ENCODE measurements at regions not wholly inside any gene's neighbourhood (a gene's known extent, or its start where the extent isn't known, plus 50 kb on each side); places are given as distances from the start of the nearest gene placed in this dataset.
"Not testable (repeated sequence)": the region's sequence is repeated elsewhere in the genome, so short reads cannot be mapped to it uniquely, and the experiment has no call there.

GRCh38 chr5:174489920-174490597, 234.3 kb upstream of the MSX2 start:
- no peak for DNase-seq (ENCODE audit: low read depth)

DNA sequence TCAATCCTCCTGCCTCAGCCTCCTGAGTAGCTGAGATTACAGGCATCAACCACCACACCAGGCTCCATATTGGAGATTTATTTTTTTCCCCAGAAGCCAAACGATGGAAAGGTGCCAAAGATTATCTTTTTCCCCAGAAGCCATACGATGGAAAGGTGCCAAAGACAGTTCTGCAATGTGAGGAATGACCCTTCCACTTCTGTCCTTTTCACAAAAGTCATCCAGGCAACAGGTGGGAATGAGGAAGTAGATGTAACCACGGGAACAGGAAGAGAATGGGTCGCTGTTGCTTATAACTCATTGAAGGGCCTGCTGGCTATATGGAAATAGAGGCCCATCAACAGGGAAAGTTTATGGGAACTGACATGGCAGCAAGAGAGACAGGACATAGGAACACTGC, 233.7 kb upstream of the MSX2 start:
- DNase-seq (ENCODE audit: low read depth): no peak

GRCh38 chr5:174491265-174491664, 233.1 kb upstream of the MSX2 start:
- DNase-seq (ENCODE audit: low read depth): no peak

DNA sequence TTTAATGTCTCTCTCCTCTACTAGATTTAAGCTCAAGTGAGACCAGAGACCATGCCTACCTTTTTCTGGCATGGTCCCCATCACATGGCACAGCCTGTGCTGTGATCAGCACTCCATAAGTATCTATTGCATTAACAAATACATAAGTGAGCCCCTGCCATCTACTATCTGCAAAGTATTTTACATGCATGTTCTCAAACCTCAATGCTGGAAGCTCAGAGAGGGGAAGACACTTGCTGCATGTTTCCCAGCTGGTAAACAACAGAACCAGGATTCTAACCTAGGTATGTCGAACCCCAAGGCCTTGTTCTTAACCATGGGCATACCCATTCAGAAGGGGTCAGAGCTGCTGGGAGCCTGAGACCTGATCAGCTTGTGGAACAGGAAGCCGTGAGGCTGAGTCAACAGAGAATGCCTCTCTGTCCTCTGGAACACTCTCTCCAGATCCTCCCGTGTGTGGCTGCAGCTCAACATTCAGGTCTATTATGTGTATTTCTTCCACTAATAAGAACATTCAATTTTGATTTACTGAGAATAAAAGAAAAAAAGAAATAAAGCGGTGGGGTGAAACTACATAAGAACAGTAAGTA, 232.5 kb upstream of the MSX2 start:
- no peak for DNase-seq (ENCODE audit: low read depth)

DNA sequence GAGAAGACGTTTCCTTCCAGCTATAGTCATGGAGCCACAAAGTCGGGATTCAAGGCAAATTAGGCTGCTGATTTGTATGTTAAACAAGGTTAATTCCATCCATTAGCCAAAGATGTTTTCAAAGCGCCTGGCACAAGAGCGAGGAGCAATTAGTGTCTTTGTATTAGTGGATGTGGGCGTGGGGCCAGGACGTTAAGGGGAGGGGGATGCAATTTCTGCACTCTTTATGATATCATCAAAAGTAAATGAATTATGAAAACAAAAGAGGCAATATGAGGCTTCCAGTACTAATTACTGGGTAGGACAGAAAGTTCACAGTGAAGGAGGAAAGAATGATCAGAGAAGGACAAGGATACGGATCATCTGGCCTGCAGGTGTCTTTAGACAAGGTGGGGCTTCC, 230.9 kb upstream of the MSX2 start:
- no peak for DNase-seq (ENCODE audit: low read depth)

GRCh38 chr5:174497939-174498338, 226.4 kb upstream of the MSX2 start:
- not testable (repeated sequence) for DNase-seq (ENCODE audit: low read depth)

GRCh38 chr5:174498575-174498974, 225.8 kb upstream of the MSX2 start:
- DNase-seq (ENCODE audit: low read depth): not testable (repeated sequence)

GRCh38 chr5:174500636-174501035, 223.7 kb upstream of the MSX2 start:
- no peak for DNase-seq (ENCODE audit: low read depth)

DNA sequence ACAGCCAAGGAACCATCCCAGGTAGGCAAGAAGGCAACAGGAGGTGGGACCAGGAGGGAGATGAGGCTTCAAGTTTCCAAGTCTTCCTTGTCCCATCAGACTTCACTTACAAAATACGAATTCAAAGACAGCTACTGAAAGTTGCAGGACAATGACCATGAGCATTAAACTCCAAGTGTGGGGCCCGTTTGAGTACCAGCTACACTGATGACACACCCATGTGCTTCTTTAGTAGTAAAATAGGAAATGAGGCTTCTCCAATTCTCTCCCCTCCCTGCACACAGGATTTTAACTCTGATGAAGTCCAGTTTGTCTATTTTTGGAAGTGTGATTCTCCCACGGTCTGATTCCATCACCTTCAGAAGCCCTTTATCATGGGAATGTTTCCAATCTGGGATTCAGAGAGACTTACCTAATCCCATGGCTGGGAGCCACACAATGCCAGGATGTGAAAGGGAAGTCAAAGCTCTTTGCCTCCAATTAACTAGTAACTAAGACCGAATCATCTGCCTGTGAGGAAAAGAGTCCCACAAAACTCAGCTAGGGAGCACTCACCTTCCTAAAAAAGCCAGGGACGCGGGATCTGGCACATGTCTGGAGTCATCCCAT, 222.8 kb upstream of the MSX2 start:
- DNase-seq (ENCODE audit: low read depth): no peak

DNA sequence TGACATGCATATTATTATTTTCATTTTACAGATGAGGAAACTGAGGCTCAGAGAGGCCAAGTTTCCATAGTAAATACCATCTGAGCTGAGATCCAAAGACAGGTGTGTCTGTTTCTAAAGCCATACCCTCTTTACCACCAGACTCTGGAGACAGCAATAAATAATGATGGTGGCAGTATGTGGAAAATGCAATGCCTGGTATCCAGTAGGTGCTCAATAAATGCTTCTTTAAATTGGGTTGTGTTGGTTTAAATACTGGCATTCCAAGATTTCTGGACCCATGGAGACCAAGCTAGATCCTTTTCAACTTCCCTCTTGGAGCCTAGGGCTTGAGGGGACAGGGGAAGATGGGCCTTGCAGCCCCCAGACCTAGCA, 221.3 kb upstream of the MSX2 start:
- no peak for DNase-seq (ENCODE audit: low read depth)

- DNase-seq (ENCODE audit: low read depth): no peak
These were observed 220.7 kb upstream of the MSX2 start for GRCh38 chr5:174503461-174504265.

GRCh38 chr5:174504266-174504726, 220.1 kb upstream of the MSX2 start:
- no peak for DNase-seq (ENCODE audit: low read depth)

DNA sequence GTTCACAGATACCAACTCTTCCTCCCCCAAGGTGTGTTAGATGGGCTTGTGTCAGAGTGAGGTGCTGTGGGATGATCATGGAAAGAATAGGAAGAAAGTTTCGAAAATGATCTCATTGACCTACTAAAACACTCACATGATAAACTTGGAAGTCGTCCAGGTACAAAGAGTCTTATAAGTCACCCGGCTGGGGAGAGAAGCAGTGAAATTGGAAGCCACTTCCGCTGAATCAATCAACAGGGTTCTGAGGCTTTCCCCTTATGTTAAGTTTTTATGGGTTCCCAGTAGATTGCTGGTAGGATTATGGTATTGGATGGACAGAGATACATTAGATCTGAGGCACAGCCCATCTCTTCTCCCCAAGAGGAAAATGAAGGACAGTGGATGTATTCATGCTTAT, 218.8 kb upstream of the MSX2 start:
- DNase-seq (ENCODE audit: low read depth): no peak

DNA sequence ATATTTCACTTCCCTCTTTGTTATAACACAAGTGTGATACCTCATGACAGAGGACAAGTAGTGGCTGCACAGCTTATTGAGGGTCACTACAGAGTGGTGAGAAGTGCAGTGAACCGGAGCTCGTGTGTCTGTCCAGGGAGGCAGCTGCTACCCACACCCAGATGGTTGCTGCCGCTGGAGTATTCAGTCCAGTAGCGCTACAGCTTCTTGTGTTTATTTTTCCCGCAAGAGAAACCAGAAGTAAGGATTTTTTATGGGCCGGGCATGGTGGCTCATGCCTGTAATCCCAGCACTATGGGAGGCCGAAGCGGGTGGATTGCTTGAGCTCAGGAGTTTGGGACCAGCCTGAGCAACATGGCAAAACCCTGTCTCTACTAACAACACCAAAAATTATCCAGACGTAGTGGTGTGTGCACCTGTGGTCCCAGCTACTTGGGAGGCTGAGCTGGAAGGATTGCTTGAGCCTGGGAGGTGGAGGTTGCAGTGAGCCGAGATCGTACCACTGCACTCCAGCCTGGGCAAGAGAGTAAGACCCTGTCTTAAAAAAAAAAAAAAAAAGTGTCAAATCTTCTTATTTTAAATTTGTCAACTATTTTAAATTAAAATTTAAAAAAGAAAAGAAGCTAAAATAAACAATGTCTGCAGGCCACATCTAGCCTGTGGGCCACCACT, 213.5 kb upstream of the MSX2 start:
- not testable (repeated sequence) for DNase-seq (ENCODE audit: low read depth)

- no peak for DNase-seq (ENCODE audit: low read depth)
These were observed 212.6 kb upstream of the MSX2 start for GRCh38 chr5:174511714-174512253.

GRCh38 chr5:174514325-174514724, 210.1 kb upstream of the MSX2 start:
- no peak for DNase-seq (ENCODE audit: low read depth)

DNA sequence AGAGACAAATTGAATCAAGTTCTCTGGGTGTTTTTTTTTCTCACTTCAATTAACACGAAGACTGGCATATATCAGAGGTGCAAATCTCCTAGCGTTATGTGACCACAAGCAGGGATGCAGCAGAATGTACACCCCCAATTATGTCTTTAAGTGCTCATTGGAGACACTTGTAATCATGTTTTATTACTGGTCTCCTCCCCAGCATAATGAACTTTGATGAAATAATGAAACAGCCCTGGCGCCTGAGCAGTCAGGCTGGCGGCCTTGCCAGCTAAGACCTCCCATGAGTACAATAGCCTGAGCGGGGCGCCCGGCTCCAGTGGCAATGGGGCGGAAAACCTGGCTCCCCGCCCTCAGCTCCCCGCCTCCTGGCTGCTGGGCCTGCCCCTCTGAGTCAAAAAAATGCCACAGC, 209.4 kb upstream of the MSX2 start:
- DNase-seq (ENCODE audit: low read depth): no peak

DNA sequence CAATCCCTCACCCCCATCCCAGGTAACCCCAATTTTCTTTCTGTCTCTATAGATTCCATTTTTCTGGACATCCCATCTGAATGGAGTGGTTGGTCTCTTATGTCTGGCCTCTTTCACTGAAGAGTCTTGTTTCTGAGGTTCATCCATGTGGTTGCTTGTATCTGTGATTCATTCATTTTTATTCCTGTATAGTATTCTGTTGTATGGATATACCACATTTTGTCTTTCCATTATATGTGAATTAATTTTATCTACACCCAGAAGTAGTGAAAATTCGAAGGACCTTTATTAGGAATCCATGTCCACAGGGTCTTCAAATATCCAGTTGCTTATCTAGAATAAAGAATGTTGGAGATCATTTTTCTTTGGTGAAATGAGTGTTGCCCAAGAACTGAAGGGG, 207.6 kb upstream of the MSX2 start:
- DNase-seq (ENCODE audit: low read depth): no peak

- DNase-seq (ENCODE audit: low read depth): no peak
These were observed 205.9 kb upstream of the MSX2 start for GRCh38 chr5:174518512-174518911.

- DNase-seq (ENCODE audit: low read depth): no peak
These were observed 203.7 kb upstream of the MSX2 start for GRCh38 chr5:174520420-174521396.

GRCh38 chr5:174521449-174521848, 202.9 kb upstream of the MSX2 start:
- DNase-seq (ENCODE audit: low read depth): no peak

All from stimulated activated CD8-positive, alpha-beta memory T cell treated with anti-CD3 and anti-CD28 coated beads, Interleukin-4, amount 100 ng/mL, for 24 hours (primary cell).